HUES48 (cell line): ENCODE measurements at regions not wholly inside any gene's neighbourhood (a gene's known extent, or its start where the extent isn't known, plus 50 kb on each side); places are given as distances from the start of the nearest gene placed in this dataset.

Experiments used
- H3K27ac ChIP-seq: one replicate; pipeline ENCODE4 v1.7.0; 2013; ENCODE audit warnings: low read depth, low read length, inconsistent platforms
- H3K27me3 ChIP-seq: 2 replicates; pipeline ENCODE4 v1.6.1; 2013; ENCODE audit warnings: mild to moderate bottlenecking, low read length; ENCODE audit not compliant: control insufficient read depth, insufficient read depth
- H3K36me3 ChIP-seq: 2 replicates; pipeline ENCODE4 v1.6.1; 2013; ENCODE audit warnings: low read length; ENCODE audit not compliant: control insufficient read depth, insufficient read depth
- H3K4me1 ChIP-seq: 2 replicates; pipeline ENCODE4 v1.6.1; 2013; ENCODE audit warnings: mild to moderate bottlenecking, low read length; ENCODE audit not compliant: control insufficient read depth, insufficient read depth
- H3K4me3 ChIP-seq: 2 replicates; pipeline ENCODE4 v1.5.1; 2013; ENCODE audit warnings: mild to moderate bottlenecking, low read depth, low read length
- H3K9ac ChIP-seq: 2 replicates; pipeline ENCODE4 v1.6.1; 2013; ENCODE audit warnings: mild to moderate bottlenecking, low read depth, low read length, moderate library complexity
- H3K9me3 ChIP-seq: 2 replicates; pipeline ENCODE4 v1.6.1; 2013; ENCODE audit warnings: low read length; ENCODE audit not compliant: control insufficient read depth, insufficient read depth

DNA sequence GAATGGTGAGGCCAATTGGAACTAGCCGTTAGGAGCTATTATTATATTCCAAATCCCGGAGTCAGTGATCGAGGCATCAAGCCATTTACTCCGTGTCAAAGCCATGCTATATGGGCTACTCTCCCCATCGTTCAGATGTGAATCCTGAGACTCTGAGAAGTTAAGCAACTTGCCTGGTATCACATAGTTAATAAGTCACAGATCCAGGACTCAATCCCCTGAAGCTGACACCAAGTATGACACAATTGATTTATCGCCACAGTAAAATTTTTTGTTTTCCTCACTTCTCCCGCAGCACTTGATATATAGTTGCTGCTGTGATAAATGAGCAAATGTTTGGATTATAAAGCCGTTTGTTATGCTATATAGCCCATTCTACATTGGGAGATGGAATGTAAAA, 50.8 kb upstream of the TSHZ2 start:
- no peaks in the 10 kb centered on the region for H3K27me3 ChIP-seq
- H3K4me1 ChIP-seq = peaks cover 13% of the 10 kb centered on the region
- H3K9ac ChIP-seq = no peak overlapping the region
- no peak overlapping the region for H3K27ac ChIP-seq
- H3K36me3 ChIP-seq = no peaks in the 10 kb centered on the region
- H3K9me3 ChIP-seq = no peaks in the 10 kb centered on the region
- H3K4me3 ChIP-seq = no peak overlapping the region

DNA sequence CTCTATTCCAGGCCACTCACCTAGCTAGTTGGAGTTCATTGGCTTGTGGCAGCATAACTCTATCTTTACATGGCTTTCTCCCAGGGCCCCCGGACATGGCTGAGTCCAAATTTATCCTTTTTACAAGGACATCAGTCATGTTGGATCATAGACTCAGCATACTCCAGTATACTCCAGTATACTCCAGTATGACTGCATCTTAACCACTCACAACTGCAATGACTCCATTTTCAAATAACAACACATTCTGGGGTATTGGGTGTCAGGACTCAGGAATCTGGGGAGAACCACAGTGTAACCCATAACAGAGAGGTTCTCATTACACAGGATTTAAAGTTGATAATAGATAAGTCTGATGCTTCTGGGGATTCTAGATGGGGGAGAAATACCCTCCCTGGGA, 53.8 kb upstream of the TSHZ2 start:
- Histone ChIP-seq H3K27me3 (no peaks in the 10 kb centered on the region), H3K4me1 (peaks cover 9% of the 10 kb centered on the region), H3K4me3 (no peak overlapping the region), H3K36me3 (no peaks in the 10 kb centered on the region), H3K27ac (no peak overlapping the region), H3K9ac (no peak overlapping the region), H3K9me3 (no peaks in the 10 kb centered on the region)

DNA sequence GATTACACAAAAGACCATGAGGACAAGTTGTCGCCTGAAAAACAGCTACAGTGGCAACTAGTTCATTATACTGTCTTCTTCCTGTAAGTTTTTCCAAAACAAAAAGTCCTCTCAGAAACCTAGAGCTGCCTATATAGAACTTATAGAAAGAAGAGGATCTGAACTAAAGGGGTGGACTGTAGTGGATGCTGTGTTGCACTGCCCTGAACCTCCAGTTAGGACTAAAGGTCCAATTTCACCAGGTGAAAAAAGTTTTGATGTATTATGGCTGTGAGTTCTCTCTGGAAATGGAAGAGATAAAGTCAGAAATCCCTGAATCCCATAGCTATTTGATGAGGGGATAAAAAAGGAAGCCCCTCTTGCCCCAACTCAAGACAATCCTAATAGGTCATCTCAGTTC, 56.6 kb upstream of the TSHZ2 start:
- Histone ChIP-seq H3K36me3 (no peaks in the 10 kb centered on the region), H3K9ac (no peak overlapping the region), H3K4me1 (no peaks in the 10 kb centered on the region), H3K27ac (no peak overlapping the region), H3K9me3 (no peaks in the 10 kb centered on the region), H3K27me3 (no peaks in the 10 kb centered on the region), H3K4me3 (no peak overlapping the region)

DNA sequence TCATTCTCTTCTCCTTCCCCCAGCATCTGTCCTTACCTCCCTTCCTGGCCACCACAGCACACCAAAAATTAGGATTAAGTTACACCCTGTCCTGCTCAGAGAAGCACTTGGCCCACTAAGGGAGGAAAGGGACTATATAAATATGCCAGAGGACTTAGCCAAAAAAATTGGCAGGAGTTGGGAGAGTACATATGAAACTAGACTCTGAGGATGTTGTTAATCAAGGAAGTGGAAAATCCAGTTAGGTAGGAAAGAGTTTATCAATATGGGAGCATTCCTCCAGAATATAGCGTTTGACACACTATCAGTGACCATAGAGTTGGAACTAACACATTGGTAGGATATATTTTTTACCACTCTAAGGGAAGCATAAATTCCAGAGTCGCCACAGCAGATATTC, 57.3 kb upstream of the TSHZ2 start:
- Histone ChIP-seq H3K27ac (no peak overlapping the region), H3K9me3 (no peaks in the 10 kb centered on the region), H3K4me3 (no peak overlapping the region), H3K27me3 (no peaks in the 10 kb centered on the region), H3K36me3 (no peaks in the 10 kb centered on the region), H3K4me1 (no peaks in the 10 kb centered on the region), H3K9ac (no peak overlapping the region)

DNA sequence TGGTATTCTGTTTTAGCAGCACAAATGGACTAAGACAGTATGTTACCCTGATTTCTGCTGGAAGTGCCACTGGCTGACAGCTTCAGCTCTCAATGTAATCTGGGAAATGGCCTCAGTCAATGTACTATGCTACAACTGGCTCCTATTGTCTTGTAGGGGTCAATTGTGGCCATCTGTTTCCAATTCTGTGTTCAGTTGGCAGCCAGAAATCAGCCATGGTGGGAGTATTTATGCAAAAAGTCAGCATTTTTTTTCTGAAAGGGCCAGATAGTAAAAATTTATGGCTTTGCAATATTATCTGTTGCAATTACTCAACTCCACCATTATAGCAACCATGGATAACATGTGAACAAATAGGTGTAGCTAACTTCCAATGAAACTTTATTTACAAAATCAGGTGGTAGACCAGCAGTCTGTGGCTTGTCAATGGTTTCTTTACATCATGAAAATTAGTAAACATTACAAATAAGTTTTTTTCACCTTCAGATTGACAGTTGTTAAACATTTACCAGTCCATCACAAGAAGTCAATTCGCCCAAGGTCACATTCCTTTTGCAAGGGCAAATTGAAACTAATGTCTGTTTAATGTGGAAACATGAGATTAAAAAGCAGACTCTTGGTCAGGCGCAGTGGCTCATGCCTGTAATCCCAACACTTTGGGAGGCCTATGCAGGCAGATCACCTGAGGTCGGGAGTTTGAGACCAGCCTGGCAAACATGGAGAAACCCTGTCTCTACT, 58.3 kb upstream of the TSHZ2 start:
- no peaks in the 10 kb centered on the region for H3K27me3 ChIP-seq
- no peaks in the 10 kb centered on the region for H3K36me3 ChIP-seq
- H3K9me3 ChIP-seq = no peaks in the 10 kb centered on the region
- no peak overlapping the region for H3K4me3 ChIP-seq
- H3K4me1 ChIP-seq = no peaks in the 10 kb centered on the region
- H3K27ac ChIP-seq = no peak overlapping the region
- no peak overlapping the region for H3K9ac ChIP-seq

DNA sequence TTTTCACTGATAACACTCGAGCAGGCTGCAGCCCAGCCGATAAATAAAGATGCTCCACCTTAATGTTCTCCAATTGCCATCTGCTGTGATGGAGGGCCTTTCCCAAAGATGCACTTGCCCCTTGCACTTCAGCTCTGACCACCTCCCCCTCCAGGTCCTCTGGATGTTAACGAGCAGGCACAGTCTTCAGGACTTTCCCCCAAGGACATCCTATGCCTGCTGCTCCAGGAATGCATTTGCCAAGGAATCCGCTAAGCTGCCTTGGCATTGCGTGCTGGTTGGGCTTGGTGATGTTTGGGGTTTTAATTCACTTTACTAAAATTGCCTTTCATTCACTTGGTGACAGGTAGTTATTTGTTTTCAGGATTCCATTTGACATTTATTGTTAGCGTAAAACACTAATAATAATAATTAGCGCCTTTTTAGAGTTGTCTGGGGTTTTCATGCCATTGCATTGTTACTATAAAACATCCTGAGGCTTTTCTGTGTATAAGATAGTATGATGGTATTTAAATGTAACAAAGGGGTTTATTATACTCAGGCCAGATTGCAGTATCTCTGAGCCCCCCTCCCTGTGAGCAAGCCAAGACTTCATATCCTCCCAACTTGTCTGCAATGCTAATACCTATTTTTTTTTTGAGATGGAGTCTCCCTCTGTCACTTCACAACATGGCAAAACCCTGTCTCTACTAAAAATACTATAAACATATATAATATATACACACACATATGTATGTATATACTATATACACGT, 66.7 kb upstream of the TSHZ2 start:
- Histone ChIP-seq H3K4me1 (peaks cover 8% of the 10 kb centered on the region; the same call in 1 of the 2 replicates), H3K9ac (no peak overlapping the region), H3K36me3 (no peaks in the 10 kb centered on the region), H3K27me3 (no peaks in the 10 kb centered on the region), H3K4me3 (no peak overlapping the region), H3K27ac (no peak overlapping the region), H3K9me3 (no peaks in the 10 kb centered on the region)

DNA sequence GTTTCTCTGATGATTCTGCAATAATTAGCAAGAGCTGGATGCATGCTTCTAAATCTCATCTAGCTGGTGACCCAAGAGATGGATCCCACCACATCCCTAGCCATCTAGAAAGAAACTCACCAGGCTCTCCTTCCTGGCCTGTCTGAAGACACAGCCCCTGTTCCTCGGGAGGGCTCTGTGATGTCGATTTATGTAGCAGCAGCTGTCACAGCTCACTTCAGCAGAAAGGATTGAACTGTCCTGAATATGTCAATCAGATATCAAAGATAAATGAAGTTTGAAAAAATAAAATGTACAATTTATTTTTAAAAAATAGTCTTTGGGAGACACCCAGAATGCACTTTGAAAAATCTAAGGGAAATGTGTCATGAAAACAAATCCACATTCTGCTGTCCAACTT, 67.3 kb upstream of the TSHZ2 start:
- H3K4me1 ChIP-seq = peaks cover 8% of the 10 kb centered on the region; the same call in 1 of the 2 replicates
- no peak overlapping the region for H3K27ac ChIP-seq
- H3K9me3 ChIP-seq = no peaks in the 10 kb centered on the region
- H3K4me3 ChIP-seq = no peak overlapping the region
- H3K36me3 ChIP-seq = no peaks in the 10 kb centered on the region
- no peak overlapping the region for H3K9ac ChIP-seq
- H3K27me3 ChIP-seq = no peaks in the 10 kb centered on the region

DNA sequence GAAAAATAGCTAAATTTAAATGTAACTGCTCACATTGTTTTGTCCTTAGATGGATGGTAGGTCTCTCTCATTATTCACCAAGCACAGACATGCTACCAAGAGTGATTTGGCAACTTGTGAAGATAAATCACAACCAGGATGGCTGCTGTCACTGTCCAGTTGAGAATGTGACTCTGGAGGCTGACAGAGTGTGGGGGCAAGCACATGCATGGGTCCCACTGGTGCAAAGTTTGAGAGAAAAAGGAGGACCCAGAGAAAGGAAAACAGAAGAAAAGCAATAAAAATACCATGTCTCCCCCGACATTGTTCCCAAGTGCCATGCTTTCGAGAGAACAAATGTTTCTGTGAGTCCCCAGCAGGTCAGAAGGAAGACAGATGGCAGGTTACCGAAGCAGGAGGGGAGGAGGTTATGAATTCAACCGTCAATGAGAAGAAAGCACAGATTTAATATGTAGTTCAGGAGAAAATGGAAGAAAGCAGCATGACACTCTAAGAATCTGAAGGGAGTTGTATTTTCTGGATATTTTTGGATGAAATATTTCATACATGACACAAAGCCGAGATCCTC, 73.0 kb upstream of the TSHZ2 start:
- no peaks in the 10 kb centered on the region for H3K4me1 ChIP-seq
- no peak overlapping the region for H3K27ac ChIP-seq
- H3K4me3 ChIP-seq = no peak overlapping the region
- H3K27me3 ChIP-seq = no peaks in the 10 kb centered on the region
- no peak overlapping the region for H3K9ac ChIP-seq
- H3K36me3 ChIP-seq = no peaks in the 10 kb centered on the region
- no peaks in the 10 kb centered on the region for H3K9me3 ChIP-seq

DNA sequence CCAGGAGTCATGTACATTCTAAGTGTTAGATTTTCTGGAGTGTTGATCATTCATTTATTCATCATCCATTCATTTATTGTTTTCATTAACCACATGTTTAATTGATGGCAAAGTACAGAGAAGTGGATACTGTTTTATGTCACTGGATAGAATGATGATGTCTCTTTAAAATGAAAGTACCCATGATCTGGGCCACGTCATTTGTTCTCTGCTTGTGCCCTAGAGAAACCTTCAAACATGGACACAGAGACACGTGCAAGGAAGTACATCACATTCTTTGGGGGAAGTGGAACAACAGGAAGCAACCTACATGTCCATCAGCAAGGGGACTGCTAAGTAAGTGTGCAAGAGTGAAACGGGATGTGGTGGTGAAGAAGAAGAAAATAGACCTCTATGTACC, 75.8 kb upstream of the TSHZ2 start:
- Histone ChIP-seq H3K36me3 (no peaks in the 10 kb centered on the region), H3K9ac (no peak overlapping the region), H3K4me3 (no peak overlapping the region), H3K9me3 (no peaks in the 10 kb centered on the region), H3K27ac (no peak overlapping the region), H3K4me1 (no peaks in the 10 kb centered on the region), H3K27me3 (no peaks in the 10 kb centered on the region)

DNA sequence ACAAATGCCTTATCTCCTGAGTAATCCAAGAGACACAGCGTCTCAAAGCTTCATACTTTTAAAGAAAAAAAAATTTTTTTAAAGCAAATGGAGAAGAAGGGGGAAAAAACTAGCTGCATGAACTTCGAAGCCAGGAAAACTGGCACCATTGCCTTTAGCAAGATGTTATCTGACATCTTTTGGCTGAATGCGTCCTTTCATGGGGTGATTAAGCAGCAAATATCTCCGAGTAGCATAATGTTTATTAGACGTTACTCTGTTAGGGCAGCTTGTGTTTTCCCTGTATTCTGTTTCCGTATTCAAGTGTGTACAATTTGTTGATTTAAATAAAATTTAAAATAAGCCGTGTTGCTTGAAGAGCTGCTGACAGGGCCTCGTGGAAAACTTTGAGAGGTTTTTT, 76.5 kb upstream of the TSHZ2 start:
- H3K27me3 ChIP-seq = no peaks in the 10 kb centered on the region
- no peaks in the 10 kb centered on the region for H3K36me3 ChIP-seq
- no peaks in the 10 kb centered on the region for H3K9me3 ChIP-seq
- H3K4me1 ChIP-seq = no peaks in the 10 kb centered on the region
- H3K4me3 ChIP-seq = no peak overlapping the region
- no peak overlapping the region for H3K27ac ChIP-seq
- H3K9ac ChIP-seq = no peak overlapping the region

DNA sequence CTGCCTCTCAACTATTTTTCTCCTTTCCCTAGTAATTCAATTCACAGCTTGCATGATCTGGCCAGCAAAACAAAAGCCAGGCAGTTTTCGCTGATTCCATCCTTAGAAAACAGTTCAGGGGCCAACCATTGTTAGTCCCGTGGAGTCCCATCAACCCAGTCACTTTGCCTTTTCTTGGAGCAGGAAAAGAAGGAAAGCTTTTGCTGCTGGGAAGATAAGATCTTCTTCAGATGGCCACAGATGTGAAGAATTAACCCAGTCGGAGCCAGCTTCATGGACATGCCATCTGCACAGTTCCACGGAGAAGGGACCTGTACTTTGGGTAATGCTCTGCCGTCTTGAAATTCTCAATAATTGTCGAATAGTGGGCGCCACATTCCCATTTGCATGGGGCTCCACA, 76.9 kb upstream of the TSHZ2 start:
- Histone ChIP-seq H3K4me1 (no peaks in the 10 kb centered on the region), H3K4me3 (no peak overlapping the region), H3K9ac (no peak overlapping the region), H3K36me3 (no peaks in the 10 kb centered on the region), H3K27ac (no peak overlapping the region), H3K27me3 (no peaks in the 10 kb centered on the region), H3K9me3 (no peaks in the 10 kb centered on the region)
